Activated CD4-positive, alpha-beta memory T cell treated with anti-CD3 and anti-CD28 coated beads, Interleukin-2, amount 10 ng/mL, durations not matched to agents 7 days and 5 days (primary cell): ENCODE measurements at regions not wholly inside any gene's neighbourhood (a gene's known extent, or its start where the extent isn't known, plus 50 kb on each side); places are given as distances from the start of the nearest gene placed in this dataset.
"Not testable (repeated sequence)": the region's sequence is repeated elsewhere in the genome, so short reads cannot be mapped to it uniquely, and the experiment has no call there.

Experiments used
- CTCF ChIA-PET: fragments of 350-600 bp; sonication (Branson Sonifier 250); formaldehyde crosslinking; loops from one replicate; lab custom pipeline; 2021; ENCODE audit warnings: antibody characterized with exemption, inconsistent platforms; lab: Charles Lee
- POLR2A ChIA-PET: fragments of 350-600 bp; sonication (Branson Sonifier 250); formaldehyde crosslinking; loops from one replicate; lab custom pipeline; 2021; ENCODE audit warnings: antibody characterized with exemption; lab: Charles Lee
- DNase-seq: peaks from one replicate; pipeline ENCODE4 v3.0.0-alpha.2; 2020
- H3K27ac Mint-ChIP-seq: one replicate; pipeline ENCODE4 v1.8.0; 2021; ENCODE audit warnings: mild to moderate bottlenecking, mixed read lengths
- H3K27me3 Mint-ChIP-seq: one replicate; pipeline ENCODE4 v1.8.0; 2021; ENCODE audit warnings: mixed read lengths
- H3K36me3 Mint-ChIP-seq: one replicate; pipeline ENCODE4 v1.8.0; 2021; ENCODE audit warnings: low read depth, mixed read lengths
- H3K4me1 Mint-ChIP-seq: one replicate; pipeline ENCODE4 v1.8.0; 2021; ENCODE audit warnings: mixed read lengths
- H3K4me3 Mint-ChIP-seq: one replicate; pipeline ENCODE4 v1.8.0; 2021; ENCODE audit warnings: mild to moderate bottlenecking, mixed read lengths
- H3K9me3 Mint-ChIP-seq: one replicate; pipeline ENCODE4 v1.8.0; 2021; ENCODE audit warnings: mixed read lengths

DNA sequence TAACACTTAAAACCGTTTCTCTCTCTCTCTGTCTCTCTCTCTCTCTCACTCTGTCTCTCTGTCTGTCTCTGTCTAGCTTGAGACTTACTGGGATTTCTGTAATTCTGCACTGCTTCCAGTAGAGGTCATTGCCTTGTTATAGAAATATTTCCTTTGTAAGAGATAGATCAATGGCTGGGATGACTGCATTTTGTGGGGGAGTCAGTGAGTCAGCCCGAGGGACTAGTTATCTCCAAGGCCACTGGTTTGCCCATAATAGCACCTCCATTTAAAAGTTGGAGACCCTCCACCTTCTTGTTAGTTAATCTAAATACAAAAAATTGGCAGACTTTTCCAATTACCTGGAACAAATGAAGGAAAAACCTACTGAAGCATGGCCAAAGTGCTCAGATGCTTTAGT lies 547.2 kb downstream of the LRRC70 start:
- no peak overlapping the region for H3K4me3 Mint-ChIP-seq
- no peak overlapping the region for H3K27ac Mint-ChIP-seq
- H3K4me1 Mint-ChIP-seq: no peaks in the 10 kb centered on the region
- H3K36me3 Mint-ChIP-seq: no peaks in the 10 kb centered on the region
- POLR2A ChIA-PET: no interaction called here
- CTCF ChIA-PET: no interaction called here
- no peaks in the 10 kb centered on the region for H3K9me3 Mint-ChIP-seq
- no peak for DNase-seq
- no peaks in the 10 kb centered on the region for H3K27me3 Mint-ChIP-seq

DNA sequence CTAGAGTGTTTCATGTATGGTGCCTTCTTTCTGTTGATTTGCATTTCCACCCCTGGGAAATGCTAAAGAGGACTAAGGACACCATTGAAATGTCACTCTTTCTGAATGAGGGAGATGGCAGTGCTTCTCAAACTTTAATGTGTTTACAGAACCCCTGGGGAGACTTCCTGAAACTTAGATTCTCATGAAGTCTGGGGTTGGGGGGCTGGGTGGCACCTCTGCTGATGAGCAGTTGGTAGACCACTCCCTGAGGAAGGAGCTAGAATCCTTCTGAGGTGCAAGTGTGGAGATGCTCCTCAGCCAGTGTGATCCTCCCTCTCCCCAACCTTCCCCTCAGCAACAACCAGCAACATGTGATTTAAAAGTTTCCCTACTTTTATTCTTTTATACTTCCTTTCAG lies 546.8 kb downstream of the LRRC70 start:
- POLR2A ChIA-PET: no interaction called here
- Mint-ChIP-seq H3K4me1 (no peaks in the 10 kb centered on the region), H3K27me3 (no peaks in the 10 kb centered on the region), H3K4me3 (no peak overlapping the region), H3K36me3 (no peaks in the 10 kb centered on the region), H3K27ac (no peak overlapping the region), H3K9me3 (no peaks in the 10 kb centered on the region)
- DNase-seq: no peak
- CTCF ChIA-PET: no interaction called here

DNA sequence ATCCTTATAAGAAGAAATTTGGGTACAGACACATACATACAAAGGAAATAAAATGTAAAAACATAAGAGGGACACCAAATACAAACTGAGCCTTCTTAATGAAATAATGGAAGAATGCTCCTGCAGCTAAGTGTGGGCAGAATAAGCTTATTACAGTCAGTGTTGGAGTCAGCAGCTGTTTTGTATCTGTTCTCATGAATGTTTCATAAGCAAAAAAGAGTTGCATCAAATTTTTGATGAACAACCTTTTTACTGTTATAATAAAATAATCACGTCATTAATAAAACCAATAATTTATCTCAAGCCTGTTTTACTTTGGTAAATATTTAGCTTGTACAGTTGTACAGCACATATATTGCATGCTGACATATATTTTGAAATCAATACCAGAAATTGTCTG lies 545.6 kb downstream of the LRRC70 start:
- CTCF ChIA-PET: no interaction called here
- Mint-ChIP-seq H3K4me1 (no peaks in the 10 kb centered on the region), H3K27ac (no peak overlapping the region), H3K4me3 (no peak overlapping the region), H3K9me3 (no peaks in the 10 kb centered on the region), H3K27me3 (no peaks in the 10 kb centered on the region), H3K36me3 (no peaks in the 10 kb centered on the region)
- POLR2A ChIA-PET: no interaction called here
- no peak for DNase-seq

DNA sequence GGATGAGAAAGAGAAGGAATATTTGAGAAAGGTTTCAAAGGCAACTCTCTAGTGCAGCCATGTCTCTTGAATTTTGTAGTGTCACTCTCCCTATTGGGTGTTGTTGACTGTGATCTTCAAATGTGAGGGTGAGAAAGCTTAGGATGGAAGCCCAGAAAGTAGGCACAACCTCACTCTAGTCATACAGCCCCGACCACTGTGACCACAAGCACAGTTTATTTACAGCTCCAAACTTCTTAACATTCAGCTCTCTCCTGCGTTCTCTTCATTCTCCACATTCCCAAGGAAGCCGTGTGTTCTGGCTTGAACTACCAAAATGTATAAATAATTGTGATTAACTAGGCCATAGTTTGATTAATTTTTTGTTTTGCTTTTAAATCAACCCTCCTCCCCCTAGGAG lies 542.9 kb downstream of the LRRC70 start:
- H3K27ac Mint-ChIP-seq: no peak overlapping the region
- POLR2A ChIA-PET: no interaction called here
- H3K4me3 Mint-ChIP-seq: no peak overlapping the region
- H3K27me3 Mint-ChIP-seq: no peaks in the 10 kb centered on the region
- no peaks in the 10 kb centered on the region for H3K9me3 Mint-ChIP-seq
- no peaks in the 10 kb centered on the region for H3K36me3 Mint-ChIP-seq
- CTCF ChIA-PET: no interaction called here
- no peaks in the 10 kb centered on the region for H3K4me1 Mint-ChIP-seq
- DNase-seq: no peak

GRCh38 chr5:63118221-63118620 lies 539.6 kb downstream of the LRRC70 start:
- H3K27me3 Mint-ChIP-seq: no peaks in the 10 kb centered on the region
- CTCF ChIA-PET: no interaction called here
- no peaks in the 10 kb centered on the region for H3K36me3 Mint-ChIP-seq
- H3K27ac Mint-ChIP-seq: no peak overlapping the region
- POLR2A ChIA-PET: no interaction called here
- H3K9me3 Mint-ChIP-seq: no peaks in the 10 kb centered on the region
- H3K4me1 Mint-ChIP-seq: no peaks in the 10 kb centered on the region
- no peak overlapping the region for H3K4me3 Mint-ChIP-seq
- DNase-seq: no peak

DNA sequence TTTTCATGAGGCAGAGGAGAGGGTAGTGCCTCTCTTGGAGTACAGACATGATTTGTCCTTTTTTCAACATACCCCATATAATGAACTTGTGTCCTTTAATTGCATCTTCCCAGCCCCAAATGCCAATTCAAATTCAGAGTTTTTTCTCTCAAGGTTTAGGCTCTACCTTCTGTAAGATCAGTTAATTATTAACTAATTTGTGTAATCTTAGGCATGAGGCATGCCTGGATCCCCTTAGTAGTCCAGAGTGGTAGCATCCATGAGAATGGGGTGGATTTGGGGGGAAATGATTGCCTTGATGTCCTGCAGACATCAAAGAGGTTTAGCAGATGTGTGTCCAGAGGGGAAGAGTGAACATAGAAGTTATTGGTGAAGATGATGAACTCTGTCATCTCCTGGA lies 533.3 kb downstream of the LRRC70 start:
- POLR2A ChIA-PET: no interaction called here
- Mint-ChIP-seq H3K27me3 (no peaks in the 10 kb centered on the region), H3K4me3 (no peak overlapping the region), H3K27ac (no peak overlapping the region), H3K4me1 (no peaks in the 10 kb centered on the region), H3K9me3 (no peaks in the 10 kb centered on the region), H3K36me3 (no peaks in the 10 kb centered on the region)
- no peak for DNase-seq
- CTCF ChIA-PET: no interaction called here

DNA sequence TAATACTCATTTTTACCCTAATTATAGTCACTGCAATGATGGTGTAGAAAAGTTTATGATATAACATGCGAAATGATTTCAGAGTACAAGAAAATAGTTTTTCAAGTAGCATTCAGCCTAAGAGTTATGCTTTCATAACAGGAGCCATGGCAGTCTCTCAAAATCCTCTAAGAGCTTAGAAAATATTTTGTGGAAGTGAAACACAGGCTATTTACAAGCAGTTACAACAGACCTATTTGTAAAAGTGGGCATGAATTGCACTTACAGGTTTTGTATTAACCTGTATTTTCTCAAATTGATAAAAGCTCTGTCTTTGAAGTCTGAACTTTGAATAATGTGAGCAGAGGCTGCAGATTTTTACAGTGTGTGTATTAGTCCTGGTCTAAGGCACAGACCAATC lies 523.3 kb downstream of the LRRC70 start:
- no peaks in the 10 kb centered on the region for H3K9me3 Mint-ChIP-seq
- no peak overlapping the region for H3K27ac Mint-ChIP-seq
- CTCF ChIA-PET: no interaction called here
- H3K36me3 Mint-ChIP-seq: no peaks in the 10 kb centered on the region
- no peaks in the 10 kb centered on the region for H3K4me1 Mint-ChIP-seq
- H3K27me3 Mint-ChIP-seq: no peaks in the 10 kb centered on the region
- DNase-seq: no peak
- POLR2A ChIA-PET: no interaction called here
- H3K4me3 Mint-ChIP-seq: no peak overlapping the region

DNA sequence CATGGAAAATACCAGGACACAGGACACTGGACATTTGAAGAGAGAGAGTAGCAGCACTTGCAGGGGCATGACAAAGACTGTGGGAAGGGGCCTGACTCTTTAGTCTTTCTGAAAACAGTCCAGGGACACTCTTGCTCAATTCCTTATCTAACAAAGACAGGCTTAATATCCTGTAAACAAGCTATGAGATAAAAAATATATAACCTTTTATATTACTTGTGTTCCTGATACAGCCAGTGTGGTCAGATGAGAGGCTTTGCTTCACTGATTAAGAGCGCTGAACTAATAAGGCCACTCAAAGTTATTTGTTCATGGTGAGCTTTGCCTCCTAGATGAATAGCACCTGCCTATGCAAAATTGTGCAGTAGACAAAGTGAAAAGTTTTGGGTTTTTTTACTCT lies 518.7 kb downstream of the LRRC70 start:
- POLR2A ChIA-PET: no interaction called here
- no peaks in the 10 kb centered on the region for H3K9me3 Mint-ChIP-seq
- H3K27me3 Mint-ChIP-seq: no peaks in the 10 kb centered on the region
- H3K4me1 Mint-ChIP-seq: no peaks in the 10 kb centered on the region
- no peak for DNase-seq
- H3K36me3 Mint-ChIP-seq: no peaks in the 10 kb centered on the region
- H3K27ac Mint-ChIP-seq: no peak overlapping the region
- CTCF ChIA-PET: no interaction called here
- H3K4me3 Mint-ChIP-seq: no peak overlapping the region

- ChIA-PET POLR2A (no interaction called here), CTCF (no interaction called here)
- H3K36me3 Mint-ChIP-seq: no peaks in the 10 kb centered on the region
- H3K27me3 Mint-ChIP-seq: no peaks in the 10 kb centered on the region
- no peak overlapping the region for H3K27ac Mint-ChIP-seq
- H3K4me1 Mint-ChIP-seq: no peaks in the 10 kb centered on the region
- H3K4me3 Mint-ChIP-seq: no peak overlapping the region
- no peak for DNase-seq
- H3K9me3 Mint-ChIP-seq: no peaks in the 10 kb centered on the region
Observed at GRCh38 chr5:63094730-63095129, 516.1 kb downstream of the LRRC70 start.

DNA sequence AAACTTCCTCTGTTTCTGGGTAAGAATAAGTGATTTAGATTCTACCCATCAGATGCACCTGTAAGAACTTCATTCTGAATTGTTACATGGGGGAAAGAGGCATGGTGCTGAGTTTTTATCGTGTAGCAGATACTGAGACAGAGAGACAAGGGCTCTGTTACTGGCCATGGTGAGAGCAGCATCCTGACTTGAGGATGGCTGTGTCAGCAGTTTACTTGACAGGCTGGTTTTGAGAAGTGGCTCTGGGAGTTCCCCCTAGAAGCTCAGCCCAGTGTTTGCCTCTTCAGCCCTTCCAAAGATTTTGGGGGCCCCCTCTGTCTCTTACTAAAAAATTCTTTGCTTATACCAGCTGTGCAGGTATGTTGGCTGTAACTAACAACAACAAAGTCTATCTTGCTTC lies 510.5 kb downstream of the LRRC70 start:
- no peaks in the 10 kb centered on the region for H3K9me3 Mint-ChIP-seq

GRCh38 chr5:63085561-63085960 lies 506.9 kb downstream of the LRRC70 start:
- no peak overlapping the region for H3K4me3 Mint-ChIP-seq
- H3K27me3 Mint-ChIP-seq: no peaks in the 10 kb centered on the region
- ChIA-PET POLR2A (no interaction called here), CTCF (no interaction called here)
- no peaks in the 10 kb centered on the region for H3K36me3 Mint-ChIP-seq
- no peak for DNase-seq
- H3K4me1 Mint-ChIP-seq: no peaks in the 10 kb centered on the region
- no peaks in the 10 kb centered on the region for H3K9me3 Mint-ChIP-seq
- no peak overlapping the region for H3K27ac Mint-ChIP-seq

More for the DNA sequence above, 510.5 kb downstream of the LRRC70 start:
- ChIA-PET CTCF (no interaction called here), POLR2A (no interaction called here)
- Mint-ChIP-seq H3K4me3 (no peak overlapping the region), H3K27me3 (no peaks in the 10 kb centered on the region), H3K27ac (no peak overlapping the region), H3K4me1 (no peaks in the 10 kb centered on the region), H3K36me3 (no peaks in the 10 kb centered on the region)
- no peak for DNase-seq

DNA sequence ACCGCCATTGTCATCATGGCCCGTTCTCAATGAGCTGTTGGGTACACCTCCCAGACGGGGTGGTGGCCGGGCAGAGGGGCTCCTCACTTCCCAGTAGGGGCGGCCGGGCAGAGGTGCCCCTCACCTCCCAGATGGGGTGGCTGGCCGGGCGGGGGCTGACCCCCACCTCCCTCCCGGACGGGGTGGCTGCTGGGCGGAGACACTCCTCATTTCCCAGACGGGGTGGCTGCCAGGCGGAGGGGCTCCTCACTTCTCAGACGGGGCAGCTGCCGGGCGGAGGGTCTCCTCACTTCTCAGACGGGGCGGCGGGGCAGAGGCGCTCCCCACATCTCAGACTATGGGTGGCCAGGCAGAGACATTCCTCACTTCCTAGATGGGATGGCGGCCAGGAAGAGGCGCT lies 505.1 kb downstream of the LRRC70 start:
- H3K27me3 Mint-ChIP-seq, H3K4me1 Mint-ChIP-seq, H3K4me3 Mint-ChIP-seq, CTCF ChIA-PET, DNase-seq, H3K27ac Mint-ChIP-seq, H3K36me3 Mint-ChIP-seq, POLR2A ChIA-PET, H3K9me3 Mint-ChIP-seq: not testable (repeated sequence)

DNA sequence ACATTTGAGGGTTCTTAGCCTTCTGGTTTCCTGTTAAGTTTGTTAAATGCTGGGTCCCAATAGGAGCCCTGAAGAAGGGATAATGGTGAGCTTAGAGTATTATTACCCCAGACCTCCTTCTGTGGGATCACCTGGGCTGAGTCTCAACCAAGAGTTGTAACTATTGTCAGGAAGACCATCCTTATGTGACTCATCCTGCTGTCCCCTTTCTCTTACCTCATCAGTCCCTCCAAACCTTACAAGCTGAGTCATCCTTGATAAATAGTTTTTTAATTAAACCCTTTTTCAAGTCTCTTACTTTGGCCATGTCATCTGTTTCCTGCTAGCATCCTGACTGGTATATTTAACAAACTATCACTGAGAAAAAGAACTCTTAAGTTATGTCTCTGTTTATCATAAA lies 502.8 kb downstream of the LRRC70 start:
- H3K27ac Mint-ChIP-seq: no peak overlapping the region
- H3K4me3 Mint-ChIP-seq: no peak overlapping the region
- no peak for DNase-seq
- H3K27me3 Mint-ChIP-seq: no peaks in the 10 kb centered on the region
- no peaks in the 10 kb centered on the region for H3K4me1 Mint-ChIP-seq
- H3K9me3 Mint-ChIP-seq: no peaks in the 10 kb centered on the region
- ChIA-PET POLR2A (interaction anchor here (0.7 kb wide), 1 partner anchor 121 kb away, joined by 4 read pairs; no protein-coding TSS in a partner anchor), CTCF (no interaction called here)
- H3K36me3 Mint-ChIP-seq: no peaks in the 10 kb centered on the region

DNA sequence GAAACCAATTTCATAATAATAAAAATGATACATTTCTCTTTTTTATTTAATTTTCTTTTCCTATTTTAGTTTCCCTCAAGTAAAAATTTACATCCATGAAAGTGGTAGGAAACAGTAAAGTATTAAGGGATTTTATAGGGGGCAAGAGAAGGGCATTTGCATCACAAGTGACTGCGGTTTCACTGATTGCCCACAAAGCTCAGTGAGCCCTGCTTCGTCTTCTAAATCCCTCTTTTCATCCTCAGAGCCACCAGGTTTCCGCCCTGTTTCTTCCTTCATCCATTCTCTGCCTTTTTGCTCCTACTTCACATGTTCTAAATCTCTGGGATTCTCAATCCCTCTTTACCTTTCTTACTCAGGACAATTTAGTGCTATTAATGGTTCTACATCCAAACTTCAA lies 491.4 kb downstream of the LRRC70 start:
- Mint-ChIP-seq H3K9me3 (no peaks in the 10 kb centered on the region), H3K27me3 (no peaks in the 10 kb centered on the region), H3K4me3 (no peak overlapping the region), H3K27ac (no peak overlapping the region), H3K36me3 (no peaks in the 10 kb centered on the region), H3K4me1 (no peaks in the 10 kb centered on the region)
- POLR2A ChIA-PET: no interaction called here
- DNase-seq: no peak
- CTCF ChIA-PET: no interaction called here

DNA sequence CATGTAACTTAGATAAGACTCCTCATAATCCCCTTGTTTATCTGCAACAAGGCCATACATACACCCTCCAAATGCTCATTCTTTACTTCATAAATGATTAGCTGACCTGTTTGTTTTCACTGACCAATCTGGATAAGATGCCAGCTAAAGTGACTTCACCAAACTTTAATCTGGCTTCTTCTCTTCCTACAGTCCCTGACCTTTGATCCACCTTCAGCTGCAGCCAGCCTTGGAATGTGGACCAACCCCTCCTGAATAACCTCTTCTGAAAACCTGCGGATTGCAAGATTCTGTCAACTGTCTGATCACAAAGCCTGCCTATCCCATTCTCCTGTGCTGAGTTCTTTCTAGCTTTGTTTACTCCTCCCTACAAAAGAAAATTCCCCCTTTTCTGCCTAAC lies 476.8 kb downstream of the LRRC70 start:
- Mint-ChIP-seq H3K27ac (no peak overlapping the region), H3K4me3 (no peak overlapping the region), H3K4me1 (no peaks in the 10 kb centered on the region), H3K36me3 (no peaks in the 10 kb centered on the region), H3K27me3 (no peaks in the 10 kb centered on the region), H3K9me3 (no peaks in the 10 kb centered on the region)
- DNase-seq: no peak
- POLR2A ChIA-PET: no interaction called here
- CTCF ChIA-PET: no interaction called here
